ENCODE measurements at regions not wholly inside any gene's neighbourhood (a gene's known extent, or its start where the extent isn't known, plus 50 kb on each side); places are given as distances from the start of the nearest gene placed in this dataset.
A peak's percentile ranks its signal among the peaks of the same experiment; 100 is the strongest.

GRCh38 chr11:82233201-82233600 is 500.5 kb downstream of the FAM181B start:
- no peak overlapping the region for H3K27ac ChIP-seq
- H3K36me3 ChIP-seq (replicated peaks): no peaks in the 10 kb centered on the region
- H3K27me3 ChIP-seq (replicated peaks): no peaks in the 10 kb centered on the region
- in situ Hi-C loops (cut with HindIII; ENCODE audit: low pct_ligation_motif_present, low sequenced_read_pairs): no loop called here
- H3K4me3 ChIP-seq (ENCODE audit: low read depth, low read length): no peak overlapping the region
- no peak for TF ChIP-seq CTCF (IDR thresholded peaks at IDR 0.05; ENCODE audit: low read depth, low read length, missing control alignments)
- DNase-seq: peak; percentile 9

- peak; percentile 32 for TF ChIP-seq CTCF (IDR thresholded peaks at IDR 0.05; ENCODE audit: low read depth, low read length, missing control alignments)
- in situ Hi-C loops (cut with HindIII; ENCODE audit: low pct_ligation_motif_present, low sequenced_read_pairs): no loop called here
- H3K27ac ChIP-seq: no peak overlapping the region
- DNase-seq: peak; percentile 18
- H3K4me3 ChIP-seq (ENCODE audit: low read depth, low read length): no peak overlapping the region
- no peaks in the 10 kb centered on the region for H3K36me3 ChIP-seq (replicated peaks)
- H3K27me3 ChIP-seq (replicated peaks): no peaks in the 10 kb centered on the region
These were observed 504.3 kb downstream of the FAM181B start for GRCh38 chr11:82229341-82229740.

- in situ Hi-C loops (cut with HindIII; ENCODE audit: low pct_ligation_motif_present, low sequenced_read_pairs): no loop called here
- no peak overlapping the region for H3K4me3 ChIP-seq (ENCODE audit: low read depth, low read length)
- no peaks in the 10 kb centered on the region for H3K27me3 ChIP-seq (replicated peaks)
- no peak for DNase-seq
- H3K36me3 ChIP-seq (replicated peaks): no peaks in the 10 kb centered on the region
- no peak for TF ChIP-seq CTCF (IDR thresholded peaks at IDR 0.05; ENCODE audit: low read depth, low read length, missing control alignments)
- H3K27ac ChIP-seq: no peak overlapping the region
These were observed 507.7 kb downstream of the FAM181B start for GRCh38 chr11:82225930-82226329.

- Histone ChIP-seq H3K36me3 (replicated peaks) (no peaks in the 10 kb centered on the region), H3K27ac (no peak overlapping the region), H3K4me3 (ENCODE audit: low read depth, low read length) (no peak overlapping the region), H3K27me3 (replicated peaks) (no peaks in the 10 kb centered on the region)
- no peak for TF ChIP-seq CTCF (IDR thresholded peaks at IDR 0.05; ENCODE audit: low read depth, low read length, missing control alignments)
- in situ Hi-C loops (cut with HindIII; ENCODE audit: low pct_ligation_motif_present, low sequenced_read_pairs): no loop called here
- DNase-seq: no peak
These were observed 508.2 kb downstream of the FAM181B start for GRCh38 chr11:82225502-82225901.

GRCh38 chr11:82216927-82217570 is 516.6 kb downstream of the FAM181B start:
- DNase-seq: no peak
- no peak for TF ChIP-seq CTCF (IDR thresholded peaks at IDR 0.05; ENCODE audit: low read depth, low read length, missing control alignments)
- in situ Hi-C loops (cut with HindIII; ENCODE audit: low pct_ligation_motif_present, low sequenced_read_pairs): no loop called here

GRCh38 chr11:82210011-82210410 is 523.7 kb downstream of the FAM181B start:
- TF ChIP-seq CTCF (IDR thresholded peaks at IDR 0.05; ENCODE audit: low read depth, low read length, missing control alignments): no peak
- H3K27ac ChIP-seq: no peak overlapping the region
- in situ Hi-C loops (cut with HindIII; ENCODE audit: low pct_ligation_motif_present, low sequenced_read_pairs): no loop called here
- no peaks in the 10 kb centered on the region for H3K27me3 ChIP-seq (replicated peaks)
- DNase-seq: no peak
- no peaks in the 10 kb centered on the region for H3K36me3 ChIP-seq (replicated peaks)
- no peak overlapping the region for H3K4me3 ChIP-seq (ENCODE audit: low read depth, low read length)

More at GRCh38 chr11:82216927-82217570, 516.6 kb downstream of the FAM181B start:
- Histone ChIP-seq H3K4me3 (ENCODE audit: low read depth, low read length) (no peak overlapping the region), H3K27me3 (replicated peaks) (no peaks in the 10 kb centered on the region), H3K36me3 (replicated peaks) (no peaks in the 10 kb centered on the region), H3K27ac (no peak overlapping the region)

Measured in brain microvascular endothelial cell (primary cell).